HCT116 (cell line): ENCODE measurements at regions not wholly inside any gene's neighbourhood (a gene's known extent, or its start where the extent isn't known, plus 50 kb on each side); places are given as distances from the start of the nearest gene placed in this dataset.

Source experiments
- ATAC-seq: fragments of 200-7000 bp; cut with Tn5 transposase; 2 replicates; pipeline ENCODE4 v1.9.1; 2020; ENCODE audit warnings: mild to moderate bottlenecking, moderate library complexity
- BruUV-seq: library from RNA; stranded (reverse); fragments of 400-500 nt; replicated peaks from 2 replicates; lab custom pipeline; 2021; lab: Mats Ljungman, UMichigan
- CTCF ChIA-PET: fragments of 300-600 bp; sonication (Branson Sonifier 250); formaldehyde crosslinking; loops from one replicate; lab custom pipeline; 2021; ENCODE audit warnings: antibody characterized with exemption; lab: Charles Lee
- POLR2A ChIA-PET: fragments of 300-600, 350-600 bp; sonication (Branson Sonifier 250); formaldehyde crosslinking; loops from one replicate; lab custom pipeline; 2021; ENCODE audit warnings: antibody characterized with exemption; lab: Charles Lee
- RAD21 ChIA-PET, 2 experiments: fragments of 300-600 bp; sonication (Branson Sonifier 250); formaldehyde crosslinking; loops; one replicate each; lab custom pipeline; 2023; ENCODE audit warnings: low total read pairs in 2 of 2; ENCODE audit not compliant: uncharacterized antibody in 2 of 2, unreplicated experiment in 2 of 2, low non-redundant PET in 1 of 2; lab: Charles Lee
- DNase-seq: peaks from one replicate; pipeline ENCODE4 v3.0.0-alpha.2; 2010; ENCODE audit warnings: low read depth, low spot score
- H2AFZ ChIP-seq: fragments of 200-600 bp; shearing (Covaris generic), sonication (generic); 2 replicates; pipeline ENCODE4 v1.6.1; 2017; ENCODE audit warnings: low read depth, mixed run types, mixed read lengths, antibody characterized with exemption, low read length; ENCODE audit not compliant: poor library complexity, severe bottlenecking
- H3K27ac ChIP-seq: 2 replicates; pipeline ENCODE4 v1.5.1; 2012; ENCODE audit warnings: low read depth, low read length
- H3K27me3 ChIP-seq: fragments of 200-600 bp; sonication (generic); 2 replicates; pipeline ENCODE4 v1.6.1; 2016; ENCODE audit warnings: mixed run types, low read length, mixed read lengths; ENCODE audit not compliant: insufficient read depth
- H3K36me3 ChIP-seq, 2 experiments: fragments of 200-500 bp in 1 of 2; fragments of 200-600 bp in 1 of 2; sonication (Bioruptor generic) in 1 of 2; sonication (generic) in 1 of 2; 2 replicates each; pipeline versions ENCODE4 v1.5.1 to v1.6.1; 2014 to 2016; ENCODE audit warnings: low read length in 2 of 2, inconsistent platforms in 1 of 2, mixed read lengths in 1 of 2, mixed run types in 1 of 2; ENCODE audit not compliant: insufficient read depth in 2 of 2, control insufficient read depth in 1 of 2
- H3K4me1 ChIP-seq, 2 experiments: fragments of 200-600 bp in 1 of 2; sonication (generic) in 1 of 2; 2 replicates each; pipeline versions ENCODE4 v1.5.1 to v1.6.1; 2012 to 2017; ENCODE audit warnings: low read length in 2 of 2, inconsistent platforms in 1 of 2, mild to moderate bottlenecking in 1 of 2, mixed read lengths in 1 of 2, mixed run types in 1 of 2, moderate library complexity in 1 of 2; ENCODE audit not compliant: insufficient read depth in 2 of 2, control insufficient read depth in 1 of 2
- H3K4me2 ChIP-seq: fragments of 200-600 bp; sonication (generic); 2 replicates; pipeline ENCODE4 v1.6.1; 2017; ENCODE audit warnings: mixed run types, low read length, mixed read lengths
- H3K4me3 ChIP-seq, 2 experiments: fragments of 200-600 bp in 1 of 2; sonication (generic) in 1 of 2; replicated peaks in 1 of 2; 2 replicates each; pipeline ENCODE4 v1.5.1; 2011 to 2016; ENCODE audit warnings: low read length in 2 of 2, control low read depth in 1 of 2, low read depth in 1 of 2, mild to moderate bottlenecking in 1 of 2, mixed read lengths in 1 of 2, mixed run types in 1 of 2
- H3K79me2 ChIP-seq: fragments of 200-600 bp; sonication (generic); 2 replicates; pipeline ENCODE4 v1.6.1; 2017; ENCODE audit warnings: mild to moderate bottlenecking, mixed run types, low read length, moderate library complexity, mixed read lengths; ENCODE audit not compliant: insufficient read depth
- H3K9ac ChIP-seq: fragments of 200-600 bp; sonication (generic); 2 replicates; pipeline ENCODE4 v1.6.1; 2016; ENCODE audit warnings: low read length, mixed read lengths
- H3K9me2 ChIP-seq: fragments of 200-600 bp; sonication (generic), shearing (Covaris generic); 2 replicates; pipeline ENCODE4 v1.6.1; 2017; ENCODE audit warnings: mixed run types, mild to moderate bottlenecking, moderate library complexity; ENCODE audit not compliant: insufficient read depth
- H3K9me3 ChIP-seq, 2 experiments: fragments of 200-500 bp in 1 of 2; fragments of 200-600 bp in 1 of 2; sonication (Bioruptor generic) in 1 of 2; sonication (generic) in 1 of 2; 2 replicates each; pipeline ENCODE4 v1.6.1; 2014 to 2017; ENCODE audit warnings: low read length in 2 of 2, mixed read lengths in 2 of 2, inconsistent platforms in 1 of 2, low read depth in 1 of 2, mild to moderate bottlenecking in 1 of 2, mixed run types in 1 of 2, moderate library complexity in 1 of 2; ENCODE audit not compliant: control insufficient read depth in 1 of 2, insufficient read depth in 1 of 2
- H4K20me1 ChIP-seq: fragments of 200-600 bp; sonication (generic), shearing (Covaris generic); 2 replicates; pipeline ENCODE4 v1.6.1; 2017; ENCODE audit warnings: mixed run types, mild to moderate bottlenecking, moderate library complexity; ENCODE audit not compliant: insufficient read depth
- ATF3 ChIP-seq: IDR thresholded peaks from 2 replicates; pipeline ENCODE4 v1.6.1; 2012
- CEBPB ChIP-seq: IDR thresholded peaks from 2 replicates; pipeline ENCODE4 v1.6.1; 2012; ENCODE audit warnings: low read depth
- CTCF ChIP-seq, 3 experiments: fragments of 200-600 bp in 1 of 3; sonication (generic) in 1 of 3; IDR thresholded peaks in 2 of 3; conservative IDR thresholded peaks in 1 of 3; 2 replicates each; pipeline ENCODE4 v1.5.1; 2012 to 2017; ENCODE audit warnings: low read depth in 2 of 3, low read length in 2 of 3, antibody characterized with exemption in 1 of 3, borderline replicate concordance in 1 of 3, control low read depth in 1 of 3, mild to moderate bottlenecking in 1 of 3, mixed read lengths in 1 of 3, mixed run types in 1 of 3, moderate library complexity in 1 of 3; ENCODE audit not compliant: insufficient read depth in 1 of 3
- EGR1 ChIP-seq: IDR thresholded peaks from 2 replicates; pipeline ENCODE4 v1.6.1; 2012; ENCODE audit warnings: low read depth
- EZH2 ChIP-seq: fragments of 200-600 bp; sonication (generic); IDR thresholded peaks from 2 replicates; pipeline ENCODE4 v1.6.1; 2017; ENCODE audit warnings: antibody characterized with exemption, mixed run types
- FOSL1 ChIP-seq: IDR thresholded peaks from 2 replicates; pipeline ENCODE4 v1.6.1; 2012; ENCODE audit warnings: low read depth
- SRF ChIP-seq: IDR thresholded peaks from 2 replicates; pipeline ENCODE4 v1.6.1; 2012; ENCODE audit warnings: low read depth
- TCF7L2 ChIP-seq: IDR thresholded peaks from 2 replicates; pipeline ENCODE4 v1.7.0; 2011; ENCODE audit warnings: borderline replicate concordance, inconsistent platforms; ENCODE audit not compliant: insufficient read depth, insufficient read length; ENCODE audit errors: extremely low read depth
- ZBTB33 ChIP-seq: IDR thresholded peaks from 2 replicates; pipeline ENCODE4 v1.6.1; 2011; ENCODE audit warnings: mild to moderate bottlenecking, low read length, moderate library complexity; ENCODE audit not compliant: insufficient replicate concordance; ENCODE audit errors: extremely low read depth
- ZFX ChIP-seq: fragments of 450-650 bp; IDR thresholded peaks from 2 replicates; pipeline ENCODE4 v1.6.1; 2017
- ZNF274 ChIP-seq: fragments of 200-500 bp; sonication (Bioruptor generic); IDR thresholded peaks from 2 replicates; pipeline ENCODE4 v1.6.1; 2014; ENCODE audit warnings: mild to moderate bottlenecking, low read depth, low read length, inconsistent platforms
- intact Hi-C: fragments of 100-400 bp; cut with micrococcal nuclease; formaldehyde crosslinking; loops from 2 replicates; pipeline ENCODE4 v1.10.0; 2022

GRCh38 chr2:215831296-215831913 lies 181.9 kb downstream of the MREG start:
- Histone ChIP-seq H3K27ac (no peak overlapping the region), H3K4me1 (peaks cover 4 to 11% of the 10 kb centered on the region in 2 experiments; a peak in 3 of 4 replicates), H3K79me2 (no peaks in the 10 kb centered on the region), H3K9me2 (no peaks in the 10 kb centered on the region), H3K36me3 (no peaks in the 10 kb centered on the region), H3K4me3 (no peak overlapping the region), H3K27me3 (no peaks in the 10 kb centered on the region), H3K9me3 (no peaks in the 10 kb centered on the region), H3K4me2 (no peak overlapping the region), H4K20me1 (no peaks in the 10 kb centered on the region), H3K9ac (no peak overlapping the region), H2AFZ (no peak overlapping the region)
- BruUV-seq, result no TSS peak
- DNase-seq (no peak), ATAC-seq (no peak)
- POLR2A ChIA-PET, result no interaction called here
- TF ChIP-seq EGR1 (no peak), ZBTB33 (no peak), TCF7L2 (no peak), ZNF274 (no peak), CTCF (IDR thresholded peaks at IDR 0.05 in 2 of 3, conservative IDR thresholded peaks at IDR 0.05 in 1 of 3; ENCODE audit: borderline replicate concordance in 1 of 3, insufficient read depth in 1 of 3, low read depth in 2 of 3, low read length in 2 of 3) (no peak), CEBPB (no peak), EZH2 (no peak), FOSL1 (no peak), ATF3 (no peak), SRF (no peak), ZFX (no peak)
- intact Hi-C loops, result no loop called here
- CTCF ChIA-PET, result interaction anchor here (1.1 kb wide), 1 partner anchor 377 kb away, joined by 3 read pairs; no protein-coding TSS in a partner anchor
- RAD21 ChIA-PET, result no interaction called here
